ENCODE measurements at regions not wholly inside any gene's neighbourhood (a gene's known extent, or its start where the extent isn't known, plus 50 kb on each side); places are given as distances from the start of the nearest gene placed in this dataset.

DNA sequence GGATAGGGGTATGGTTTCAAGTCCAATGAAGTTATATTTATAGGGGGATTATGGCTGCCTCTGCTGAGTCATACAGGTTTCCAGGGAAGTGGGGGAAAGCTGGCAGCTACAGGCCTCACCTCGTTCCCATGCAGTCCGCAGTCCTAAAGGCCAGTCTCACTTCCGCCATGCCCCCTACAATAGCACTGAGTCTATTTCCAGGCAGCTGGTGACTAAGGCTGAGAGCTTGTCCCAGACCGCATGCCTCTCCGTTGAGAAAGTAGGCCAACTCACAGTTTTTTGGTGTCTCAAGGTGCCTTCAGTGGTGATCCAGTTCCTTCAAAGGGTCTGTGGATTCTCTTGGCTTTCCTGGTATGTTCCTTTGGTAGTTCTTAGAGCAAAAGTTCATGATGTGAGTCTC is 203.9 kb upstream of the GLI3 start:
- no peaks in the 10 kb centered on the region for H3K36me3 ChIP-seq (ENCODE audit: control insufficient read depth in 2 of 2, insufficient read depth in 2 of 2, low read length in 1 of 2)
- H3K27me3 ChIP-seq (ENCODE audit: control insufficient read depth in 1 of 2, insufficient read depth in 2 of 2, low read length in 2 of 2) = no peaks in the 10 kb centered on the region
- no peaks in the 10 kb centered on the region for H3K4me1 ChIP-seq (ENCODE audit: control insufficient read depth in 2 of 2, insufficient read depth in 2 of 2, low read length in 1 of 2)
- peaks cover 0 to 3% of the 10 kb centered on the region in 2 donors for H3K9me3 ChIP-seq (ENCODE audit: control insufficient read depth in 2 of 2, insufficient read depth in 1 of 2, low read depth in 1 of 2, low read length in 1 of 2)
- 94% methylated on average over 5 of the region's 5 CpGs for WGBS, 2 donors
- no peak overlapping the region for H3K4me3 ChIP-seq (ENCODE audit: low read depth in 1 of 2, low read length in 2 of 2)
- H3K27ac ChIP-seq (ENCODE audit: low read depth in 2 of 2, low read length in 1 of 2) = no peak overlapping the region

DNA sequence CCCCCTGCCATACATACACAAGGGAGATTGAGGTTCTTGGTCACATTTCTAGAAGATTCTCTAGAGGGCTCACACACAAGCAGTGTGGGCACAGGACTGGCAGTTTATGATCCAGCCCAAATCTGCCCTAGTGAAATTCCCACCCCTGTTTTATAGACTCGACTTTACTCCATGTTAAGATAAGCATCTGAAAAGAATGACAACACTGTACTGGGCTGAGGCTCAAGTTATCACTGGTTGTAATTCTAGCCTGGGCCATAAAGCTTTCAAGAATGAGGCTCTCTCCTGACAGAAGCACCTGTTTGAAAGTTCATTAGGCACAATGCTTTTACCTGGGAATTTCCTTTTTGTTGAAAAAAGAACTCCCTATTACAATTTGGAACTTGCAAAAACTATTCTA is 195.6 kb upstream of the GLI3 start:
- 6 to 25% methylated on average over 1 of the region's 1 CpG for WGBS, 2 donors
- Histone ChIP-seq H3K27ac (ENCODE audit: low read depth in 2 of 2, low read length in 1 of 2) (no peak overlapping the region), H3K27me3 (ENCODE audit: control insufficient read depth in 1 of 2, insufficient read depth in 2 of 2, low read length in 2 of 2) (no peaks in the 10 kb centered on the region), H3K9me3 (ENCODE audit: control insufficient read depth in 2 of 2, insufficient read depth in 1 of 2, low read depth in 1 of 2, low read length in 1 of 2) (no peaks in the 10 kb centered on the region), H3K4me3 (ENCODE audit: low read depth in 1 of 2, low read length in 2 of 2) (no peak overlapping the region), H3K36me3 (ENCODE audit: control insufficient read depth in 2 of 2, insufficient read depth in 2 of 2, low read length in 1 of 2) (no peaks in the 10 kb centered on the region), H3K4me1 (ENCODE audit: control insufficient read depth in 2 of 2, insufficient read depth in 2 of 2, low read length in 1 of 2) (no peaks in the 10 kb centered on the region)

DNA sequence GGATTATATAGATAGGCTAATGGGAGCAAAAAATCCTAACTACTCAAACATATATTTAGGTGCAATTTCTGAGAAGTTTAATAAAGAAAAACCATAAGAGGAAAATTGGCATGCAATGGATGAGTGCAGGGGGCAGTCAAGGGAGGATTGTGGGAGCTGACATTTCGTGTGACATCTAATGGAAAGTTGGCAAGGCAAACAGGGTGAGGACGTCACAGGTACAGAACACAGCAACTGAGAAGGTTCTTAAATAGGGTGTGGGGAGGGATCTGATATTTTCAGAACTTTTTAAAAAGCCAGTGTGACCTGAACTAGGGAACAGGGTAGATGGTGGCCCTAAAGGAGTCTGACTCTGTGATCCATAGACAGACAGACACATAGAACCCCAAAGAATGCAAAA is 194.9 kb upstream of the GLI3 start:
- no peaks in the 10 kb centered on the region for H3K36me3 ChIP-seq (ENCODE audit: control insufficient read depth in 2 of 2, insufficient read depth in 2 of 2, low read length in 1 of 2)
- H3K27ac ChIP-seq (ENCODE audit: low read depth in 2 of 2, low read length in 1 of 2) = no peak overlapping the region
- no peak overlapping the region for H3K4me3 ChIP-seq (ENCODE audit: low read depth in 1 of 2, low read length in 2 of 2)
- 63 to 75% methylated on average over 2 of the region's 2 CpGs for WGBS, 2 donors
- no peaks in the 10 kb centered on the region for H3K4me1 ChIP-seq (ENCODE audit: control insufficient read depth in 2 of 2, insufficient read depth in 2 of 2, low read length in 1 of 2)
- H3K27me3 ChIP-seq (ENCODE audit: control insufficient read depth in 1 of 2, insufficient read depth in 2 of 2, low read length in 2 of 2) = no peaks in the 10 kb centered on the region
- H3K9me3 ChIP-seq (ENCODE audit: control insufficient read depth in 2 of 2, insufficient read depth in 1 of 2, low read depth in 1 of 2, low read length in 1 of 2) = no peaks in the 10 kb centered on the region

DNA sequence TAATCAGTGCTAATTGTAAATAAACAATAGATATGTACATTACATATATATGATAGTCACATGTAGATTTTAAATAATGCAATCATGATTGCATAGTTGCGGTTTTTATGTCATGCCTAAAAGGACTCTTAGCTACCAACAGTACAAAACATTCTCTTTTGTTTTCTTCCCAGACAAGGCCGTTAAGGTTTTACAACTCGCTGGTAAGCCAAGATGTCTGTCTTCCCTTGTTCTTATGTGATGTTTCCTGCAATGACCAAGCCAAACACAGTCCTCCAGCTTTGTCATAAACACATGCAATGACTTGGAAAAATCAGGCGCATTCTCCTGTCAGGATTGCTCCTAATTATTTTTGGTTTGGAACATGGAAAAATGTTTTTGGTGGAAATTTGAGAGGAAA is 192.3 kb upstream of the GLI3 start:
- H3K27me3 ChIP-seq (ENCODE audit: control insufficient read depth in 1 of 2, insufficient read depth in 2 of 2, low read length in 2 of 2) = no peaks in the 10 kb centered on the region
- WGBS, 2 donors = 76 to 77% methylated on average over 4 of the region's 4 CpGs
- no peaks in the 10 kb centered on the region for H3K4me1 ChIP-seq (ENCODE audit: control insufficient read depth in 2 of 2, insufficient read depth in 2 of 2, low read length in 1 of 2)
- no peaks in the 10 kb centered on the region for H3K9me3 ChIP-seq (ENCODE audit: control insufficient read depth in 2 of 2, insufficient read depth in 1 of 2, low read depth in 1 of 2, low read length in 1 of 2)
- H3K36me3 ChIP-seq (ENCODE audit: control insufficient read depth in 2 of 2, insufficient read depth in 2 of 2, low read length in 1 of 2) = no peaks in the 10 kb centered on the region
- no peak overlapping the region for H3K4me3 ChIP-seq (ENCODE audit: low read depth in 1 of 2, low read length in 2 of 2)
- no peak overlapping the region for H3K27ac ChIP-seq (ENCODE audit: low read depth in 2 of 2, low read length in 1 of 2)

DNA sequence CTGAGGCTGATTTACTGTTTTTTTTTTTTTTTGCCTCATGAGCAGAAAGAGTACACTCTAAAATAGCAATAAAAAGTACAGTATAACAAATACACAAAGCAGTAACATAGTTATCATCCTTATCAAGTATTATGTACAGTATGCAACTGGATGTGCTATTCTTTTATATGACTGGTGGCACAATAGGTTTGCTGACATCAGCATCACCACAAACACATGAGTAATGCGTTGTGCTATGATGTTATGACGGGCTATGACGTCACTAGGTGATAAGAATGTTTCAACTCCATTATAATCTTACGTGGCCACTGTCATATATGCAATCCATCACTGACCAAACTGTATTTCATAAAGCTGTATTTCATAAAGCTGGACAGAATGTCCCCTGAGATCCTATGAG is 189.2 kb upstream of the GLI3 start:
- Histone ChIP-seq H3K4me1 (ENCODE audit: control insufficient read depth in 2 of 2, insufficient read depth in 2 of 2, low read length in 1 of 2) (no peaks in the 10 kb centered on the region), H3K27me3 (ENCODE audit: control insufficient read depth in 1 of 2, insufficient read depth in 2 of 2, low read length in 2 of 2) (no peaks in the 10 kb centered on the region), H3K9me3 (ENCODE audit: control insufficient read depth in 2 of 2, insufficient read depth in 1 of 2, low read depth in 1 of 2, low read length in 1 of 2) (no peaks in the 10 kb centered on the region), H3K4me3 (ENCODE audit: low read depth in 1 of 2, low read length in 2 of 2) (no peak overlapping the region), H3K36me3 (ENCODE audit: control insufficient read depth in 2 of 2, insufficient read depth in 2 of 2, low read length in 1 of 2) (no peaks in the 10 kb centered on the region), H3K27ac (ENCODE audit: low read depth in 2 of 2, low read length in 1 of 2) (no peak overlapping the region)
- 62 to 79% methylated on average over 4 of the region's 4 CpGs for WGBS, 2 donors

DNA sequence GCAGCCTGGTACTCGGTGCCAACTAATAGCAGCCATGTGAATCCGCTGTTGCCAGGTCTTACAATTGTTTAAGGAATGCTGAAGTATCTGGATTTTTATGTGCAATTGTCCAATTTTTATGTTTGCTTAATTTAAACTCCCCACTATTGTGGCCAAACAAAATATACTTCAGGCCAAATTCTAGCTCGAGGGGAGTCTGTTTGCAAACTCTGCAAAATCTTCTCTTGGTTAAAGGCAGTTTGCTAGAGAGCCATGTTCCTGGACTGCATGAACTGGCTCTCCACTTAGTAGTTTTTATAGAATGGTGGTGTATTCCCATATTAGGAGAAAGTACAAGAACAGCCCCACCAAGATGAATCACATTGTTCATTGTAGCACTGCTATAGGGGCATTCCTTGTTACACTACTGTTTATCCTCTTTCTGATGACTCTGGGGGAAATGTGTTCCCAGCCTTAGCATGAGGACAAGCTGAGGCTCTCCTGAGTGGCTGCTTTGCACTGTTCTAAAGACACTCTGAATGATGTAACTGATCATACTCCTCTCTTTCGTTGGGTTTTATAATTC is 178.0 kb upstream of the GLI3 start:
- no peaks in the 10 kb centered on the region for H3K36me3 ChIP-seq (ENCODE audit: control insufficient read depth in 2 of 2, insufficient read depth in 2 of 2, low read length in 1 of 2)
- no peaks in the 10 kb centered on the region for H3K27me3 ChIP-seq (ENCODE audit: control insufficient read depth in 1 of 2, insufficient read depth in 2 of 2, low read length in 2 of 2)
- H3K27ac ChIP-seq (ENCODE audit: low read depth in 2 of 2, low read length in 1 of 2) = no peak overlapping the region
- WGBS, 2 donors = 59 to 62% methylated on average over 4 of the region's 4 CpGs
- no peak overlapping the region for H3K4me3 ChIP-seq (ENCODE audit: low read depth in 1 of 2, low read length in 2 of 2)
- no peaks in the 10 kb centered on the region for H3K4me1 ChIP-seq (ENCODE audit: control insufficient read depth in 2 of 2, insufficient read depth in 2 of 2, low read length in 1 of 2)
- no peaks in the 10 kb centered on the region for H3K9me3 ChIP-seq (ENCODE audit: control insufficient read depth in 2 of 2, insufficient read depth in 1 of 2, low read depth in 1 of 2, low read length in 1 of 2)

DNA sequence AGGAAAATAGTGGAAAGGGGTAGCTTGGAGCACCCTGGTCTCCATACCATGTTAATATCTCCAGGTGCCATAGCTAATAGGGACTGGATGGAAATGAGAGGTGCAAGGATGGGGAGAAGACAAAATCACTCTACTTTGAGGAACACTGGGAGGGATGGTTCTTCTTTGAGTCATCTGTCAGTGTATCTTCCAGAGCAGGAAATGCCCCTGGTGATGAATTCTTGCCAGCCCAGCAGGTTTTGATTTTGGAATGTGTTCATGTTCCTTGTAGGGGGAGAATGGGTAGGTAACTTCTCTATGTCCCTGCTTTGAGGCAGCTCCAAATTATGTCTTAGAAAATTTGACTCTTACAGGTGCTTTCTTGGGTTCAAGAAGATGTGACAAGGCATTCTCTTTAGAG is 177.0 kb upstream of the GLI3 start:
- no peak overlapping the region for H3K27ac ChIP-seq (ENCODE audit: low read depth in 2 of 2, low read length in 1 of 2)
- no peaks in the 10 kb centered on the region for H3K36me3 ChIP-seq (ENCODE audit: control insufficient read depth in 2 of 2, insufficient read depth in 2 of 2, low read length in 1 of 2)
- H3K9me3 ChIP-seq (ENCODE audit: control insufficient read depth in 2 of 2, insufficient read depth in 1 of 2, low read depth in 1 of 2, low read length in 1 of 2) = no peaks in the 10 kb centered on the region
- no peaks in the 10 kb centered on the region for H3K27me3 ChIP-seq (ENCODE audit: control insufficient read depth in 1 of 2, insufficient read depth in 2 of 2, low read length in 2 of 2)
- no peak overlapping the region for H3K4me3 ChIP-seq (ENCODE audit: low read depth in 1 of 2, low read length in 2 of 2)
- no peaks in the 10 kb centered on the region for H3K4me1 ChIP-seq (ENCODE audit: control insufficient read depth in 2 of 2, insufficient read depth in 2 of 2, low read length in 1 of 2)

DNA sequence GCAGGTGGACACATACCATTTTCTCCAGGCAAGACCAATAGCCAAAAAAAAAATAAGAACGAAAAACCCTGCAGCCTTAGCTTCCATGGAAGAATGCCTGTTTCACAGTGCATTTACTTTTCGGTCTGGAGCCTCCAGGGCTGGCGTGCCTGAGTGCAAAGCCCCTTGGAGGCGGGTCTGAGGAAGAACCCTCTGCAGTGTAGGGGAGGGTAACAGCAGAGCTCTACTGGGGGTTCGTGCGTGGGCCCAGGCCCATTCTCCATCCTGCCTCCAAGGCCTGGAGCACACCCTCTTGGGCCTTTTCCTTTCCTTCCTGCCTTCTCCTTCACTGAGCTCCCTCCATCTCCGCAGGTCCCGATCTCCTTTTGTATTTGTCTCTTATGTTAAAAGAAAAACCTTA is 172.3 kb upstream of the GLI3 start:
- Histone ChIP-seq H3K36me3 (ENCODE audit: control insufficient read depth in 2 of 2, insufficient read depth in 2 of 2, low read length in 1 of 2) (no peaks in the 10 kb centered on the region), H3K27ac (ENCODE audit: low read depth in 2 of 2, low read length in 1 of 2) (no peak overlapping the region), H3K27me3 (ENCODE audit: control insufficient read depth in 1 of 2, insufficient read depth in 2 of 2, low read length in 2 of 2) (peaks cover 0 to 3% of the 10 kb centered on the region in 2 donors), H3K9me3 (ENCODE audit: control insufficient read depth in 2 of 2, insufficient read depth in 1 of 2, low read depth in 1 of 2, low read length in 1 of 2) (no peaks in the 10 kb centered on the region), H3K4me1 (ENCODE audit: control insufficient read depth in 2 of 2, insufficient read depth in 2 of 2, low read length in 1 of 2) (no peaks in the 10 kb centered on the region), H3K4me3 (ENCODE audit: low read depth in 1 of 2, low read length in 2 of 2) (no peak overlapping the region)
- WGBS, 2 donors = 81 to 94% methylated on average over 8 of the region's 8 CpGs

DNA sequence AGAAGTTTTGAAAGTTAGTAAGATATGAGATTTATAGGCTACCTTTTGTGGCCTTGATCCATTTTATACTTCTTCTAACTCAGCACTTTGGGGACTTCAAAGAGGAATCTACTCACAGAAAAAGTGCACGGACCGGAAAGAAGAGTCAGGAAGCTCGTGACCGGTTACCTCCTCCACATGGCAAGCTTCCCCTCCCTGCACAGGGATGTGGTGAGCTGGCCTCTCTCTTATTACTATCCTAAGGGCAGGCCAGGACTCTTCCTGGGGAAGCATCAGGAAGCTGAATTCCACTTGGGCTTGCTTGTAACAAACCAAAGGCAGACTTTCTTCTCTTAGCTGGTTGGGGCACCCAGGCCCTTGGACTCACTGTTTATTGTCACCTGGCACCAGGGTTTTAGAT is 170.8 kb upstream of the GLI3 start:
- Histone ChIP-seq H3K27me3 (ENCODE audit: control insufficient read depth in 1 of 2, insufficient read depth in 2 of 2, low read length in 2 of 2) (peaks cover 0 to 3% of the 10 kb centered on the region in 2 donors), H3K4me1 (ENCODE audit: control insufficient read depth in 2 of 2, insufficient read depth in 2 of 2, low read length in 1 of 2) (no peaks in the 10 kb centered on the region), H3K4me3 (ENCODE audit: low read depth in 1 of 2, low read length in 2 of 2) (no peak overlapping the region), H3K36me3 (ENCODE audit: control insufficient read depth in 2 of 2, insufficient read depth in 2 of 2, low read length in 1 of 2) (no peaks in the 10 kb centered on the region), H3K9me3 (ENCODE audit: control insufficient read depth in 2 of 2, insufficient read depth in 1 of 2, low read depth in 1 of 2, low read length in 1 of 2) (no peaks in the 10 kb centered on the region), H3K27ac (ENCODE audit: low read depth in 2 of 2, low read length in 1 of 2) (no peak overlapping the region)
- WGBS, 2 donors = 68% methylated on average over 4 of the region's 4 CpGs

DNA sequence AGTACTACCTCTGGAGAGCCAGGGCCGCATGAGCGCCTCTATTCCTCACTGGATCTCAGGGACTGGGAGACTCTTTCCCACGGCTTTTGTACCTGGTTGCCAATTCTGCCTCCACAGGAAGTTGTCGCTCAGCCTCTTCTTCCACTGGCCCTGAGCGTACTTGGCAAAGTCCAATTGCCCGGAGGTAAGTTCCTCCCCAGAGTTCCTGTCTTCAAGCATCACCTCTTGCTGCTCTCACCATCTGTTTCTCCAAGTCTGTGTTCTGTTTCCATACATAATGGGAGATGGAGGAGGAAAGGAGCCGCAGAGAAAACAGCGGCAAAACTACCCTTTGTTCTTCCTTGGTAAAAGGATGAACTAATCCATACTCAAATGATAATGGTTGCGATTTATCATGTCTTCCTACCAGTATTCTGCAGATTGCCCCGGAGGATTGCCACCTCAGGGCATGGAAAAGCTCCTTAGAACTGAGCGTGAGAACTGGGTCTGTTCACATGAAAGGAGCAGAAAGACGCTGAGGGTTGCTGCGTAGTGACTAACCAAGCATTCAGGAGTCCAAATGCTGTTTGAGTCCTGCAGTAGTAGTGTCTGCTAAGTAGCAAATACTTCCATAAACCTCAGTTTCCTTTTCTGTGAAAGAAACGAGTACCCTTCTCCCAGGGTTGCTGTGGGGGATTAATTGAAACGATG is 170.2 kb upstream of the GLI3 start:
- WGBS, 2 donors = 87% methylated on average over 15 of the region's 15 CpGs
- Histone ChIP-seq H3K27me3 (ENCODE audit: control insufficient read depth in 1 of 2, insufficient read depth in 2 of 2, low read length in 2 of 2) (peaks cover 0 to 3% of the 10 kb centered on the region in 2 donors), H3K27ac (ENCODE audit: low read depth in 2 of 2, low read length in 1 of 2) (no peak overlapping the region), H3K9me3 (ENCODE audit: control insufficient read depth in 2 of 2, insufficient read depth in 1 of 2, low read depth in 1 of 2, low read length in 1 of 2) (no peaks in the 10 kb centered on the region), H3K4me3 (ENCODE audit: low read depth in 1 of 2, low read length in 2 of 2) (no peak overlapping the region), H3K4me1 (ENCODE audit: control insufficient read depth in 2 of 2, insufficient read depth in 2 of 2, low read length in 1 of 2) (no peaks in the 10 kb centered on the region), H3K36me3 (ENCODE audit: control insufficient read depth in 2 of 2, insufficient read depth in 2 of 2, low read length in 1 of 2) (no peaks in the 10 kb centered on the region)

Data from esophagus (tissue), 2 donors.